Uterus (tissue), 2 donors: ENCODE measurements at regions not wholly inside any gene's neighbourhood (a gene's known extent, or its start where the extent isn't known, plus 50 kb on each side); places are given as distances from the start of the nearest gene placed in this dataset.

Experiments used
- POLR2A ChIP-seq, 2 donors: fragments of 450-650 bp; IDR thresholded peaks; one replicate each; pipeline ENCODE4 v1.6.1; 2016; ENCODE audit warnings: antibody characterized with exemption in 2 of 2, mild to moderate bottlenecking in 1 of 2, moderate library complexity in 1 of 2
- TF ChIP-seq, protein P1 (sequence below), 4 experiments: fragments of 200-600 bp in 2 of 4; fragments of 450-650 bp in 2 of 4; sonication (generic) in 2 of 4; IDR thresholded peaks; one replicate each; pipeline ENCODE4 v1.5.1; 2016 to 2019; ENCODE audit warnings: antibody characterized with exemption in 4 of 4, mild to moderate bottlenecking in 2 of 4, moderate library complexity in 1 of 4

DNA sequence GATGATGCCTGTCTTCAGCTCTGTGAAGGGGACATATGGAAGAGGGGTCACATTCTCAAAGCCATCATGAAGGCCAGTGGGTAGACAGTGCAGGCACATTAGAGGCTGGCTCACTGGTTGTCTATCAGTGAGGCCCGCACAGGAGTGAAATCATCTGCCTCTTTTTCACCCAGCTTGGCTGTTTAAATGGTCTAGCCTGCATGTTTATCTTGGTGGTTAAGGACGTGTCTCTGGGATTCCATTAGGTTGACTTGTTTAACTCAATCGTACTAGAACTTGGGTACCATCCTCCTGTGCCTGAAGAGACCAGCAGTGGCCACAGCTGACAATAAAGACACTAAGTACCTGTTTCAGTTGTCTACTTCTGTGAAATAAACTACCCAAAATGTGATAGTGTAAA lies 219.3 kb downstream of the PLPP3 start:
- no peak for TF ChIP-seq POLR2A (IDR thresholded peaks at IDR 0.05)
- TF ChIP-seq, protein P1, sequence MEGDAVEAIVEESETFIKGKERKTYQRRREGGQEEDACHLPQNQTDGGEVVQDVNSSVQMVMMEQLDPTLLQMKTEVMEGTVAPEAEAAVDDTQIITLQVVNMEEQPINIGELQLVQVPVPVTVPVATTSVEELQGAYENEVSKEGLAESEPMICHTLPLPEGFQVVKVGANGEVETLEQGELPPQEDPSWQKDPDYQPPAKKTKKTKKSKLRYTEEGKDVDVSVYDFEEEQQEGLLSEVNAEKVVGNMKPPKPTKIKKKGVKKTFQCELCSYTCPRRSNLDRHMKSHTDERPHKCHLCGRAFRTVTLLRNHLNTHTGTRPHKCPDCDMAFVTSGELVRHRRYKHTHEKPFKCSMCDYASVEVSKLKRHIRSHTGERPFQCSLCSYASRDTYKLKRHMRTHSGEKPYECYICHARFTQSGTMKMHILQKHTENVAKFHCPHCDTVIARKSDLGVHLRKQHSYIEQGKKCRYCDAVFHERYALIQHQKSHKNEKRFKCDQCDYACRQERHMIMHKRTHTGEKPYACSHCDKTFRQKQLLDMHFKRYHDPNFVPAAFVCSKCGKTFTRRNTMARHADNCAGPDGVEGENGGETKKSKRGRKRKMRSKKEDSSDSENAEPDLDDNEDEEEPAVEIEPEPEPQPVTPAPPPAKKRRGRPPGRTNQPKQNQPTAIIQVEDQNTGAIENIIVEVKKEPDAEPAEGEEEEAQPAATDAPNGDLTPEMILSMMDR (IDR thresholded peaks at IDR 0.05): no peak
